Vagina (tissue), 2 donors: ENCODE measurements at regions not wholly inside any gene's neighbourhood (a gene's known extent, or its start where the extent isn't known, plus 50 kb on each side); places are given as distances from the start of the nearest gene placed in this dataset.
"Not testable (repeated sequence)": the region's sequence is repeated elsewhere in the genome, so short reads cannot be mapped to it uniquely, and the experiment has no call there.

Experiments used
- DNase-seq, 2 donors: peaks; one replicate each; pipeline ENCODE4 v3.0.0-alpha.2; 2017; ENCODE audit errors: extremely low spot score in 2 of 2
- H3K27ac ChIP-seq: fragments of 200-600 bp; sonication (generic); one replicate; pipeline ENCODE4 v1.5.1; 2019
- H3K27me3 ChIP-seq: fragments of 200-600 bp; sonication (generic); one replicate; pipeline ENCODE4 v1.5.1; 2019
- H3K36me3 ChIP-seq, 2 donors: fragments of 200-600 bp; sonication (generic); one replicate each; pipeline ENCODE4 v1.5.1; 2017 to 2019
- H3K4me1 ChIP-seq: fragments of 200-600 bp; sonication (generic); one replicate; pipeline ENCODE4 v1.5.1; 2019
- H3K4me3 ChIP-seq, 2 donors: fragments of 200-600 bp; sonication (generic); 1 replicate in 1 of 2; 2 replicates in 1 of 2; pipeline ENCODE4 v1.5.1; 2016 to 2019
- H3K9me3 ChIP-seq: fragments of 200-600 bp; sonication (generic); one replicate; pipeline ENCODE4 v1.5.1; 2019
- POLR2A ChIP-seq, 2 donors: fragments of 450-650 bp; IDR thresholded peaks; one replicate each; pipeline ENCODE4 v1.6.1; 2017; ENCODE audit warnings: antibody characterized with exemption in 2 of 2, mild to moderate bottlenecking in 2 of 2, moderate library complexity in 2 of 2
- POLR2AphosphoS5 ChIP-seq, 2 donors: sonication (generic); formaldehyde crosslinking; IDR thresholded peaks; one replicate each; pipeline ENCODE4 v1.9.0; 2017; ENCODE audit warnings: antibody characterized with exemption in 2 of 2, mild to moderate bottlenecking in 2 of 2, low read depth in 1 of 2; ENCODE audit not compliant: insufficient read depth in 1 of 2
- intact Hi-C: fragments of 100-400 bp; cut with DNase I; formaldehyde crosslinking; loops from one replicate; pipeline ENCODE4 v1.15.1; 2023
- TF ChIP-seq, protein P1 (sequence below), 3 experiments: fragments of 450-650 bp in 2 of 3; fragments of 200-600 bp in 1 of 3; sonication (generic) in 1 of 3; IDR thresholded peaks; one replicate each; pipeline ENCODE4 v1.5.1; 2017 to 2019; ENCODE audit warnings: antibody characterized with exemption in 3 of 3, mild to moderate bottlenecking in 2 of 3, moderate library complexity in 2 of 3

DNA sequence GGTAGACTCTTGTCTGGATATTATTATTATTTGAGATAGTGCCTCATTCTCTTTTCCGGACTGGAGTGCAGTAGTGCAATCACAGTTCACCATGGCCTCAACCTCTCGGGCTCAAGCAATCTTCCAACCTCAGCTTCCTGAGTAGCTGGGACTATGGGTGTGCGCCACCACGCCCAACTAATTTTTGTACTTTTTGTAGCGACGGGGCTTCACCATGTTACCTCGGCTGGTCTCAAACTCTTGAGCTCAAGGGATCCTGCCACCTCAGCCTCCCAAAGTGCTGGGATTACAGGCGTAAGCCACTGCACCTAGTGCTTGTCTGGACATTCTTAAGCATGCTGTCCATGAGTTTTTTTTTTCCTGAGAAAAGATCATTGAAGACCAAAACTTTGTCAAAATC, 498.9 kb upstream of the RGS6 start:
- intact Hi-C loops = no loop called here
- no peaks in the 10 kb centered on the region for H3K9me3 ChIP-seq
- H3K27me3 ChIP-seq = no peaks in the 10 kb centered on the region
- TF ChIP-seq, protein P1, sequence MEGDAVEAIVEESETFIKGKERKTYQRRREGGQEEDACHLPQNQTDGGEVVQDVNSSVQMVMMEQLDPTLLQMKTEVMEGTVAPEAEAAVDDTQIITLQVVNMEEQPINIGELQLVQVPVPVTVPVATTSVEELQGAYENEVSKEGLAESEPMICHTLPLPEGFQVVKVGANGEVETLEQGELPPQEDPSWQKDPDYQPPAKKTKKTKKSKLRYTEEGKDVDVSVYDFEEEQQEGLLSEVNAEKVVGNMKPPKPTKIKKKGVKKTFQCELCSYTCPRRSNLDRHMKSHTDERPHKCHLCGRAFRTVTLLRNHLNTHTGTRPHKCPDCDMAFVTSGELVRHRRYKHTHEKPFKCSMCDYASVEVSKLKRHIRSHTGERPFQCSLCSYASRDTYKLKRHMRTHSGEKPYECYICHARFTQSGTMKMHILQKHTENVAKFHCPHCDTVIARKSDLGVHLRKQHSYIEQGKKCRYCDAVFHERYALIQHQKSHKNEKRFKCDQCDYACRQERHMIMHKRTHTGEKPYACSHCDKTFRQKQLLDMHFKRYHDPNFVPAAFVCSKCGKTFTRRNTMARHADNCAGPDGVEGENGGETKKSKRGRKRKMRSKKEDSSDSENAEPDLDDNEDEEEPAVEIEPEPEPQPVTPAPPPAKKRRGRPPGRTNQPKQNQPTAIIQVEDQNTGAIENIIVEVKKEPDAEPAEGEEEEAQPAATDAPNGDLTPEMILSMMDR (IDR thresholded peaks at IDR 0.05) = no peak
- TF ChIP-seq POLR2AphosphoS5 (IDR thresholded peaks at IDR 0.05; ENCODE audit: insufficient read depth in 1 of 2, low read depth in 1 of 2) = no peak
- no peak for TF ChIP-seq POLR2A (IDR thresholded peaks at IDR 0.05)
- DNase-seq = no peak
- no peak overlapping the region for H3K27ac ChIP-seq
- H3K4me3 ChIP-seq = no peak overlapping the region
- peaks cover 6% of the 10 kb centered on the region for H3K4me1 ChIP-seq
- no peaks in the 10 kb centered on the region for H3K36me3 ChIP-seq

GRCh38 chr14:71435641-71436040, 496.6 kb upstream of the RGS6 start:
- H3K27ac ChIP-seq, H3K9me3 ChIP-seq, H3K36me3 ChIP-seq, intact Hi-C loops, DNase-seq, H3K27me3 ChIP-seq, H3K4me3 ChIP-seq: not testable (repeated sequence)
- H3K4me1 ChIP-seq = peaks cover 18% of the 10 kb centered on the region

DNA sequence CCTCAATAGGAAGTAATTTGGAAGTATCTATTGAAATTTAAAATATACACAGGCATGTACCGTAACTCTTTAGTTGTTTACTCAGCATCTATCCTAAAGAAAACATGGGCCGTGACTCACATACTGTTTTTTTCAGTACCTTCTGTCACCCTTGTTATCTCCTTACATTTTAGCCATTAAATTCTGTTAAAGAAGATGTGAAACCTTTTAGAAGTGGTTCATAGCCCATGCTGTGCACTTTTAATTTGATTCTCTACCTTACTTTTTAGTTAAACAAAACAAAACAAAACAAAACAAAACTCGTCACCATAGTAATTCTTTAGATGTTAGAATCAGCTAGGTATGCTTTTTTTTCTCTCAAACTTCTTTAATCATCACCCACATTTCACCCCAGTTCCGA, 494.4 kb upstream of the RGS6 start:
- intact Hi-C loops = no loop called here
- no peaks in the 10 kb centered on the region for H3K9me3 ChIP-seq
- no peak overlapping the region for H3K4me3 ChIP-seq
- TF ChIP-seq POLR2A (IDR thresholded peaks at IDR 0.05) (no peak), POLR2AphosphoS5 (IDR thresholded peaks at IDR 0.05; ENCODE audit: insufficient read depth in 1 of 2, low read depth in 1 of 2) (no peak)
- TF ChIP-seq, protein P1 (IDR thresholded peaks at IDR 0.05) = no peak
- peaks cover 23% of the 10 kb centered on the region for H3K4me1 ChIP-seq
- no peaks in the 10 kb centered on the region for H3K27me3 ChIP-seq
- H3K36me3 ChIP-seq = no peaks in the 10 kb centered on the region
- H3K27ac ChIP-seq = no peak overlapping the region
- DNase-seq = no peak

DNA sequence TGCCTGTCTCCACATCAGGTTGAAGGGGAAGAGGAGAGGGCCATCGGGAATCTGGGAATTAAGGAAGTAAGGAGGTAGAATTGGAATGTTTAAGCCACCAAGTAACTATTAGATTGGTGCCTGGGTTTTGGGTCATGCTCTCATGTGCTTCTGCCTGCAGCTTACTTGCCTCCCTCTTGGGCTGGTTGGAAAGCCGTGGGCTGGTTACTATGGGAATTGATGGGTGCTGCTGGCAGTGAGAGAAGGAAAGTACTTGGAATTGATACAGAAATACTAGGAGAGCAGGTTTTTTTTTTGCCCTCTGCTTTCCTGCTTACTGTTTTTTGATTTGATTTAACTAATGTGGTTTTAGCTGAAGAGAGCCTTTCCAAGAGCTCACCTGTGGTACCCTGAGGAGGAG, 493.5 kb upstream of the RGS6 start:
- Histone ChIP-seq H3K9me3 (no peaks in the 10 kb centered on the region), H3K4me3 (no peak overlapping the region), H3K27ac (peak overlapping the region; percentile 0), H3K36me3 (no peaks in the 10 kb centered on the region), H3K27me3 (no peaks in the 10 kb centered on the region), H3K4me1 (peaks cover 23% of the 10 kb centered on the region)
- intact Hi-C loops = no loop called here
- TF ChIP-seq POLR2AphosphoS5 (IDR thresholded peaks at IDR 0.05; ENCODE audit: insufficient read depth in 1 of 2, low read depth in 1 of 2) (no peak), POLR2A (IDR thresholded peaks at IDR 0.05) (no peak)
- TF ChIP-seq, protein P1 (IDR thresholded peaks at IDR 0.05) = no peak
- no peak for DNase-seq

DNA sequence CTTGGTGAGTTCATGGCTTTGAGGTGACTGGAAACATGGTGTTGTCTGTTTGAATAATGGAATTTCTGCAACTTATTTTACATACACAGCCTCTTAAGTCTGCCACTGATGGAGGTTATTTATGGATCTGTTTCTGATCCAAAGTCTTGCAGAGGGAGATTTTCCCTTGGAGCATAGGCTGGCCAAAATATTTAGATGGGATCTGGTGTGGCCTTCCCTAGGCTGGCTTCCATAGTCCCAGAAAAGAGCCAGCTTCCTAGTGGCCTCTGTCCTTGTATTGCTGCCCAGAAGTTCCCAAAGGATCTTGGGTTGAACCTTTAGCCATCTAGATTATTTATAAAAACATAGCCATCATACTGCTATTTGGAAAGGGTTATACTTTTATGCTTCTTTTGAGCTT, 491.1 kb upstream of the RGS6 start:
- H3K27ac ChIP-seq = no peak overlapping the region

More for the DNA sequence above, 491.1 kb upstream of the RGS6 start:
- no peak for TF ChIP-seq POLR2AphosphoS5 (IDR thresholded peaks at IDR 0.05; ENCODE audit: insufficient read depth in 1 of 2, low read depth in 1 of 2)
- TF ChIP-seq, protein P1 (IDR thresholded peaks at IDR 0.05) = no peak
- no peak for TF ChIP-seq POLR2A (IDR thresholded peaks at IDR 0.05)
- Histone ChIP-seq H3K36me3 (no peaks in the 10 kb centered on the region), H3K4me1 (peaks cover 23% of the 10 kb centered on the region), H3K9me3 (no peaks in the 10 kb centered on the region), H3K4me3 (no peak overlapping the region), H3K27me3 (no peaks in the 10 kb centered on the region)
- DNase-seq = no peak
- intact Hi-C loops = no loop called here
